Activated CD4-positive, alpha-beta T cell treated with anti-CD3 and anti-CD28 coated beads, Interleukin-10, Interleukin-2, amounts not matched to agents 100 ng/mL and 50 ng/mL, durations not matched to agents 16 hours and 8 hours (primary cell): ENCODE measurements at regions not wholly inside any gene's neighbourhood (a gene's known extent, or its start where the extent isn't known, plus 50 kb on each side); places are given as distances from the start of the nearest gene placed in this dataset.

Experiments used
- DNase-seq: peaks from one replicate; pipeline ENCODE4 v3.0.0-alpha.2; 2020

DNA sequence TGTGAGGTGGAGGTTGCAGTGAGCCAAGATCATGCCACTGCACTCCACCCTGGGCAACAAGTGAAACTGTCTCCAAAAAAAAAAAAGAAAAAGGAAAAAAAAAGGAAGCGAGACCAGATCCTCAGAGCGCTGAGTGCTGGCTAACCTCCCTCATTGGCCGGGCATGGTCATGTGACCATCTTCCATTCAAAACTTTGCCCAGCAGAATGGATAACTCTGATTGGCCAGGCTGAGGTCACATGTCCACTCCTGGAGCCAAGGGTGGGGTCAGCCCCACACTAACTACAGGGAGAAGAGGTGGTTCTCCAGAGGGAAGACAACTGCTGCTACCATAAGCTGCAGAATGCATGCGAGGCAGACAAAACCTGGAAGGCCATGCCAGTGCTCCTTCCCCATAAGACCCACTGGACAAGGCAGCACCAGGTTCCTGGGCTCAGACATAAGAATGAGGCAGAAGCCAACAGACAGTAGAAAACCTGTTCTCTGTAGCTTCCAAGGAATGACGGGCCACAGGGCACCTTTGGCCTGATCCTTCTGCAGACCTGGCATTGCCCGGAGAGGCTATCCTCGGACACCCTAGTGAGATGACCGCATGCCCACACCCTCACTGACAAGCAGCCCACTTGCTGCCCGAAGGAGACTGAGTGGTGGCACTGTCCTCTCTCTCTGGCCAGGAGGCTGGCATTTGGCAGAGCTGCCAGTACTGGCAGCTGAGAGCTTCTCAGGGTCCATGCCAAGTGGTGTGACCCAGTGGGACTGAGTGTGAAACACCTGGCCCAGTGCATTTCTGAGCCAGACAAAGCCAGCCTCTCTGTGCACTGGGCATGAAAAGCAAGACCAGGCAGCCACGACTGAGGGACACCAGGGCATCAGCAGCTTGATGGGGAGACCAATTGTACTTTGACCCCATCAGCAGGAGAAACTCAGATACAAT, 311.9 kb upstream of the SULF2 start:
- no peak for DNase-seq

DNA sequence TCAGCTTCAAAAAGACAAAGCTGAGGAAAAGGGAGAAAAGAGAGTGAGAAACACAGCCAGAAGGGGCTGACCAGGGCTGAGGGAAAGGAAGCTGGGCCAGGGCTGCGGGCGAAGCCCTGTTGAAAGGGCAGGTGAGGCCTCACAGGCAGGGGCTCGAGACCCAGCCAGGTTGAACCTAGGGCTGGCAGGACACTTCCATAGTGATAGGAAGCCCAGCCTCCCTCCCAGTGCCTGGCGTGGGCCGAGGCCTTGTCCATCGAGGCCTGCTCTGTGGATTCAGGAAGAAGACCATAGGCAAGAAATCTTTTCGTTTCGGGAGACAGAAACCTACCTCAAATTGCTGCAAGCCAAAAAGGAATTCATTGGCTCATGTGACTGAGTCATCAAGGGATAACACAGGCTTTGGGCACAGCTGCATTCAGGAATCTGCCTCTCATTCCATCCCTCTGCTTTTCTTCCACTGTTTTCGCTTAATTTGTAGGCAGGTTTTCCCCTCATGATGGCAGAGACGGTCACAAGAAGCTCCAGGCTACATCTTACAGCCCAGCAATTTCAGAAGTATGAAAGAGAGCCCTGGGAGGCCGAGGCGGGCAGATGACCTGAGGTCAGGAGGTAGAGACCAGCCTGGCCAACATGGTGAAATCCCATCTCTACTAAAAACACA, 311.1 kb upstream of the SULF2 start:
- DNase-seq: no peak

DNA sequence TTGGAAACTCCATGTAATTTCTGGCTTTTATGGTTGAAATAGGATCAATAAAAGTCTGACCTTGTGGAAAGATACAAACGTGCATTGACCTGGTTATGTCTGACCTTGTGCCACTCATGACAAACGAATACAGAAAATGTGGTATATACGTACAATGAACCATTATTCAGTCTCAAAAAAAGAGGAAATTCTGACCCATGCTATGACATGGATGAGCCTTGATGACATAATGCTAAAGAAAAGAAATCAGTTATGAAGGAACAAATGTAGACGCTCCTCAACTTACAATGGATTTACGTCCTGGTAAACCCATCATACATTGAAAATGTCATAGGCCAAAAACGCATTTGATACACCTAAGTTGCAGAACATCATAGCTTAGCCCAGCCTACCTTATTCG, 309.7 kb upstream of the SULF2 start:
- no peak for DNase-seq

DNA sequence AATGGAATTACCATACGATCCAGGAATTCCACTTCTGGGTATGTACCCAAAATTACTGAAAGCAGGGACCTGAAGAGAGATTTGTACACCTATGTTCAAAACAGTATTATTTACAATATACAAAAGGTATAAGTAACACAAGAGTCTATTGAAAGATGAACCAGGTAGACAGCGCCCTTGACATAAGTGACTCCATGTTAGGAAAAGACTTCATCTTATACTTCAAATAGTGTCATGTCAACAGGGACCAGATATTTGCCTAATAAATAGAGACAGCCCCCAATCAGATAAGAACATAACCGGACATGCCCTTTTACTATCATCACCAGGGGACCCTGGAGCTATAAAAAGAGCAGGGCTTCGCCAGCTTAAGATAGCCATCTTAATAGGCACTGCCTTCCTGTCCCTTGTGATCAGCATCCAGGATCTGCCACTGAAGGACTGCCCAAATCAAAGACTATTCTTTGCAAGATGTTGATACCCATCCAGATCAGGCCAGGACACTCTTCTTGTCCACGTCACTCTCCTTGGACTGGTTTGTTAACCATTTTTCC, 309.0 kb upstream of the SULF2 start:
- DNase-seq: no peak

DNA sequence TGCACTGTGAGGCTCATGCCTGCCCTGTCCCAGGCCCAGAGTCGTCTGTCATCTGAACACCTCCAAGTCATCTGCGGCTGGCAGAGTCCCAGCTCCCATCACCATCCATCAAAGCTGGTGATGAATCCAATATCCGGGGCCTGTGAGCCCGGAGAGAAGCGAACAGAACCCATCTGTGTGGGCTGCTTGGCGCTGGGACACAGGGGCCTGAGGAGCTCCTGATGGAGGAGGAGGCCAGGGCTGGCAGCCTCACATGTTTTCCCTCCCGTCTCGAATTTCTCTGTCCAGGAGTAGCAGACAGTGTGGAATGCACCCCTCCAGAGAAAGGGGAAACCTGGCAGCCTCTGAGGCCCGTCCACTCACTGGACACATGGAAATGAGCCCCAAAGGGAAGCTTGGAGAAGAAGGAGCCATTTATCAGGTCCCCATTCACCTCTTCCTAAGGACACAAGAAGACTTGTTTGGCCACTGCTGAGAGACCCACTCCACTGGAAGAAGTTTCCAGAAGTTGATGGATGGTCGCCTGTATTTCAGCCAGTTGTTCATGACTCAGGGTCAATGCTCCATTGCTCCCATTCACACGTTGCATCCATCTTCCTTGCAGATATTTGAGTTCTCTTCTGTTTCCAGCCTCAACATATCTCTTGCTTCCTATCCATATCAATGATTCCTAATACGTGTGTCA, 307.5 kb upstream of the SULF2 start:
- DNase-seq: no peak

DNA sequence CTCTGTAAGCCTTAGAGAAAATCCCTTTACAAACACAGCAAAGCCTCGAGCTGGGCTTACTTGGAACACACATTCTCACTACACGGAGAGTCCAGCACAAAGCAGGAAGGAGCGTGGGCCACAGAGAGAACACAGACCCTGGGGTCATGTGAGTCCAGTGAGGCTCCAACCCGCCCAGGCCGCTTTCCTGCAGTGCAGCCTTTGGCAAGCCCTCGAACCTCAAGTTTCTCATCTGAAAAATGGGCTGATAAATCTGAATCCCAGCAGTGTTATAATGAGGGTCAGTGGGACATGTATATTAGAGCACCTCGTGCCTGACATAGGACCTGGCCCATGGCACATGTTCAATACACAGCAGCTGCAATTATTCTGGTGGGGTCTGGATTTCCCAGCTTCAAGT, 305.5 kb upstream of the SULF2 start:
- DNase-seq: no peak

DNA sequence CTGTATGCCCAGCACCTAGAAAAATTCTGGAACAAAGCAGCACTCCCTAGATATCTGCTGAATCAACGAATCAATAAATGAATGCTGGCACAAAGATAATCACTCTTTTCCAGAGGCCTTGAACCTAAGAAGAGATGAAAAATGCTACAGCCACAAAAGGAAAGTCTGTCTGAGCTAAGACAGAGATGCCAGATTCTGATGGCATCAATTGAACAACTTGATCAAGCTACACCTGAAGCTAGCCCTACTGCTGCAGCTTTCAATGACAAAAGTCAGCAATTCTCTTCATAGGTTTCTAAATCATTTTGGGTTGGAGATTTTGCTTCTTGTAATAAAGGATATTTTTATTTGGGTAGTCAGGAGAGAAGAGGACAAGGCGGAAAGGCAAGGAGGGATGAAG, 305.0 kb upstream of the SULF2 start:
- DNase-seq: no peak

DNA sequence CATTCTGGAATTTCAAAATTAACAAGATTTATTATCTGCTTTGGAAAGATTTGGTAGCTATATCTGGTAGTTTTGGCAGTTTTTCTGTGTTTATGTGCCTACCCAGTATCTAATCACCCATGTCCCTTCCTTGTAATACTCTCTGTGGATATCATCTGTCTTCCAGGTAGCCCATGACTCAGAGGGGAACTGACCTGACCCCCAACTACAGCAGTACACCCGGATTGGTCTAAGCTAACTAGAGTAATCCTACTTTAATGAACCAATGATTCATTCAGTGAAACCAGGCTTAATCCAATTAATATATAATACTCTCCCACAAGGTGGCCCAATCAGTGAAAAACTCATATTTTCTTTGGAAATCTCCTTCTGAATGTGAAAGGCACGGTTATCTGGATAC, 295.3 kb upstream of the SULF2 start:
- DNase-seq: no peak

DNA sequence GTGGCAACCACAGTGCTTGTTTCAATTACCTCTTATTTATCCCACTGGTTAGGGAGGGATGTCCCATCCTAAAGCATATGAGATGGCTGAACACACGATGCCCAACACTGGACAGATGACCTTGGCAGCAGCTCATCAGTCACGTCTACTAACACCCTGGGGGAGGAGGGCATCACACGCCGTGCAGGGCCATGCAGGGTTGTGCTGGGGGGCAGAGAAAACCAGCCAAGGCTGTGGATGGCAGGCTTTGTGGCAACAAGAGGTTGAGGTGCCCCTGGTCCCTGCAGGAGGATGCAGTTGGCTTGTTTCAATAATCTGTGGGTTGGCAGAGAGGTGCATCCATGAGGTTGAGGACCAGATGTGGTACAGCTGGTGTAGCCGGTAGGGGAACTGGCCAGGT, 293.7 kb upstream of the SULF2 start:
- DNase-seq: no peak

DNA sequence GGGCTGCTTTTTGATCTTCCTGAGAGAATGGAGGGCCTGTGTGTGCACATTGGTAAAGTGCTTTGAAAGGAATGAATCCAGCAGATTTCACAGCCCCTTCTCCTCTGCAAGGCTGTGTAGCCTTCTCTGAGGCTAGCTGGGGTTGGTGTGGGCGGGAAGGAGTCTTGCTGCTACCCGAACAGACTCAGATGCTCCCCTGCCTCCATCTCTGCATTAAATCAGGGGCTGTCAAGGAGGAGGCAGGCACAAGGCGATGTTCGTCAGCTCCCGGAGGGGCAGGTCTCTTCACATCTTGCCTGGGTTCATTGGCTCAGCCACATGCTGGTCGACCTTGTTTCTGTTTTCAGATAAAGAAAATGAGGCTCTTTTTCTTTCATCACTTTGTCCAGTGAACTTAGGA, 291.5 kb upstream of the SULF2 start:
- DNase-seq: no peak

DNA sequence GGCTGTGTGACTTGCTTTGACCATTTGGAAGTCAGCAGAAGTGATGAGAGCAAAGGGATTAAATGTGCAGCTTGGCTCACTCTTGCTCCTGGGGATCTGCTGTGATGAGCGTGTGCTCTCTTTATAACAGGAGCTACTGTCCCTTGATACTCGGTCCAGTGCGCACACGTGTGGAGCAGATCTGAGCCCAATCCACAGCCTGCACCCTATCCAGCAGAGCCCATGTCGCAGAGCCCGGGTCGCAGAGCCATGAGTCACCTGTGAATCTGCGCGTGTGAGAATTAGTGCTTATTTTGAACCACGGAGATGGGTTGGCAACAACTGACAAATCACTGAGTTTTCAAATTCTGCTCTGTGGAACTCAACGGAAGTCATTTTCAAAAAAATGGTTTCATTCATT, 291.0 kb upstream of the SULF2 start:
- no peak for DNase-seq

DNA sequence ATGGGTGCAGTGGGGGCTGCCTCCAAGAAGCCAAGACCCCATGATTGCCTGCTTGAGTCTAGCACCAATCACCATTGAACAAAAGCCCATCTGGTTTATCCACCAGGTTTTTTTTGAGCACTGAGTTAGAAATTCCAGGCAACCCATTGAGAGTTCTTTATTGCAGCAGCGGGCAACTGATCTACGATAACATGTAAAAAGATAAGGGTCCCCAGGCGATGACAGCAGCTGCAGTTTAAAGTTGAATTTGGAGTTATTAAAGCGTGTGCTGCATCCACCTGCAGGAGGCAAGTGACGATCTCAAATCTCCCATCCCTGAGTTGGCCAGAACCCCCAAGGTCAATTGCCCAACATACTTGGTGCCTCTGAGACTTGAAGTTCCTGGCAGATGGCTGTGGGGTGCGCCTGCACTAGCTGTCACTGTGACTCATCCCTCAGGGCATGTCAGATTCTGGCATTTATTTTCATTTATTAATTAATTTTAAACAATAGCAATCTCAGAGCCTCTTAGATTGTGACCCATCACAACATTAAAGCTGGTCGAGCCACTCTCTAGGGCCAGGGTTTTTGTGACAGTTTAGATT, 290.4 kb upstream of the SULF2 start:
- no peak for DNase-seq

DNA sequence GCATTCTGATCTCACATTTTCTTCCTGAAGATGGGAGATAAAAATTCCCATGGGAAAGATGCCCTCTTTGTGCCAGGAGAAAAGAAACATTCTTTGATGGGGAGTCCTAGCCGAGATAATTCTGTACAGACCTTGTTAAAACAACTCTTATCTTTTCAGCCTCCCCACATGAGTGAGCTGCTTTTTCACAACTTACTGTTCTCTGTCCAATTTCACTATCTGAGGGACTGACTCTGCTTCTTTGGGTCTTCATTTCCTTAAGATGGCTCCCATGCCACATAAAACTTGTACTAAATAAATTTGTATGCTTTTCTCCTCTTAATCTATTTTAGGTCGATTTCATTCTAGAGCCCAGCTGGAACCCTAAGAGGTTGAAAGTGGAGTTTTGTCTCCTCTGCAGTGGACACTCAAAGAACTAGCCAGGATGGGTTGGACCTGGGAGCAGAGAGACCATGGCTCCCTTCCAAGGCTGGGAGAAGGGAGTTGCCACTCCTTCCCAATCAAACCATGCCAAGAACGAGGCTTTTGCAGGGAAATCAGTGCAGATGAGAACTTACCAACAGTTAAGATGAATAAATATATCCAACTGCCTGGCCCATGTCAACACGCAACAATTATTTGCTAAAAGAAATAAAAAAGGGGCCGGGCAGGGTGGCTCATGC, 285.8 kb upstream of the SULF2 start:
- no peak for DNase-seq

DNA sequence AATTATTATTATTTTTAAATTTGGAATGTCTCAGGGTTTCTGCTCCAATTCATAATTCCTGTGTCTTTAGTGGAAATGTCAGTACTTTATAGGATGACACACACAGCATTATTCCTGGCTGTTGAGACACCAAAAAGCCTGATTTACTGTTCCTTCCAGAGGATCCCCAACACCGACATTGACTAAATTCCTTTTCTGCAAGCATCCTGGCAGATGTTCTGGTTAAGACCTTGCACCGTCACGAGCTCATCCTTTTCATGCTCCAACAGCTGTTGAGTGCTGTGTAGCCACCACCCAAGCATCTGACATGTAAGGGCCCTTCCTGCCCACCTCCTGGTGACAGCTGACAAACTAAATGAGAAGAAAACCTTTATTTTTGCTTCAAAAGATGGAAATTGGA, 284.3 kb upstream of the SULF2 start:
- DNase-seq: no peak

DNA sequence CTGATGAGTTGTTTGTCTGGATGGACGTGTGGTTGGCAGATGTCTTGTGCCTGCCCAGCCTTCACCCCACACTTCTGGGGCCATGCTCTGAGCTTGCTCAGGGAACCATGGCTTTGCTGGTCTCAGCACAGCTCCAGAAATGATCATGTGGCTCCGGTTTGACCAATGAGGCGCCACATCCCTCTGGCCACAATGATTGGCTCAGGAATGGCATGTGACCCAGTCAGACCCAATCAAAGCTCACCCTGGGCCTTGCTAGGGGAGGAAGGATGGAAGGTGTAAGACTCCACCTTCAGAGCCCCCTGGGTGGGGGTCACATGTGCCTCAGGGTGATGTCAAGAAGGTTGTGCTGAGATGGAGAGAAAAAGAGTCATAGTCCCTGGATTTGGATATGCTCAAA, 281.6 kb upstream of the SULF2 start:
- no peak for DNase-seq

DNA sequence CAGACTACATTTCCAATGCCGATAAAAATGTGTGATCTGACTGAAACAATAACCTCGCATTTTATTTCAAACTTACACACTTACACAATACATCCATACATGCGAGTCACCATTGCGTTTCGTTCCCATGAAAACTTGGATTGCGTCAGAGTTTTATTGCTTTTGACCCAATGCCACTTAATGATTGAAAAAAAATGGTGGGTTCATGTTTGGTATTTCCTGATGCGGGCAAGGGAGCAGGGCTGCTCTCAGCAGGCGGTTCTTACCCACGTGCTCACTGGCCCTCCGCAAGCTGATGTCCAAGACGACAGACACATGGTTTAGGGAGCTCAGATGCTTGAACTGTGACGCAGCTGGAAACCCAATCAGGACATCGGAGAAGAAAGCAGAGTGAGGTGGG, 281.0 kb upstream of the SULF2 start:
- DNase-seq: no peak

DNA sequence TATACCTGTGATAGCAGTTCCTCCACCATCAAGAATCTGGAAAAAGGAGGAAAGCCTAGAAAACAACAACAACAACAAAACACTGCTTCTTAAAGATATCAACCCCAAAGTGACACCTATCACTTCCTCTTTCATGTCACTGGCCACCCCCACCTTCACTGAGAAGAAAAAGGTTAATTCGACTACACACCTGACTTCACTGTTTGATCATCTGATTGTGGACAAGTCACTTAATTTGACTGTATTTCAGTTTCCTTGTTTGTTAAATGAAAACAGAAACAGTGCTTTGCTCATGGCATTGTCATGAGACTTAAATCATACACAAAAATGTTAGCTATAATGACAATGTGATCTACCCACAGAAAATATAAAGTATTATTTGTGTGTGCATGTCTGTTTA, 280.6 kb upstream of the SULF2 start:
- DNase-seq: no peak

DNA sequence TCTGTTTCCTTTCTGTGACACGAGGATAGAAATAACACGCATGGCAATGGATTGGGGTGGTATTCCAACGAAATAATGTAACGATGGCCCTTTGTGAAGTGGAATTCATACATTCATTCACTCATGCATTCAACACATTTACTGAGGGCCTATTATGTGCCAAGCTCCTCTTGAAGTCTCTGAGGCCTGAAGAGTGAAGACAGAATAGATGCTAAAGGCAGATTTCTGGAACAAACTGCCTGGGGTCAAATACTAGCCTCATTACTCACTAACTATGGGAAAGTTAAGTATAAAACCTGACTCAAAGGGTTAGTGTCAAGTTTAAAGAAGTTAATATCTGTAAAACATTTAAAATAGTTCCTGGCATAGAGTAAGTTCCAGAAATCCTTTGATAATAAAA, 279.6 kb upstream of the SULF2 start:
- DNase-seq: no peak

DNA sequence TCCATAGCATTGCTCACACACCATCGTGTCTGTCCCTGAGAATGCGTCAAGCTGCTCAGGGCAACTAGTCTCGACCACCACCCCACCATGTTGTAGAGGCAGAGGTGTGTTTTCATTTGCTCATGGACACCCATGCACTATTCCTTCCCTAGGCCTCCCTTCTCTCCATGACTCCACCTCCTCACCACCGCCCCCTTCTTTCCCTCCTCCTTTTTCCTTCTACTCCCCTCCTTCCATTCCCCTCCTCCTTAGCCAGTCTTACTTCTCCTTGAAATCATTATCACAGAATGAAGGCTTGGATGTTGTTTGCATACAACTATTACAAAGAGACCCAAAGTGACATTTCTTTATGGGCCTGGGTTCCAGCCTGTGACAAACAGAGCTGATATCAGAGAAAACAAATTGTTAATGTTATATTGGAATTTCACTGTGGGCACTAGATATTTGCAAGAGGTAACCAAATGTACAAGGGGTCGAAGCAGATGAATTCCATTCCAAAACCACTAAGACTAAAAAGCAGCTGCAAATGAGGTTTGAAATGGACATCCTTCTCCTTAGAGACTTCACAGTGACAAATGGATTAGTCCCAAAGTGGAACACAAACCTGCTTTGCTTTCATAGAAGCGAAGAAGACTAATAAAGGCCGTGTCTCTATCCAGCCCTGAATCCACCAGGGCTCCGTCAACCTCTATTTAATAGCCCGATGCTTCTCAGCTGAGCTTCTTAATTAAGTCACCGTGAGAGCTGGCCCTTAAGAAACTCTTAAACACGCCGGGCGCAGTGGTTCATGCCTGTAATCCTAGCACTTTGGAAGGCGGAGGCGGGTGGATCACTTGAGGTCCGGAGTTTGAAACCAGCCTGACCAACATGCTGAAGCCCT, 275.8 kb upstream of the SULF2 start:
- DNase-seq: no peak

DNA sequence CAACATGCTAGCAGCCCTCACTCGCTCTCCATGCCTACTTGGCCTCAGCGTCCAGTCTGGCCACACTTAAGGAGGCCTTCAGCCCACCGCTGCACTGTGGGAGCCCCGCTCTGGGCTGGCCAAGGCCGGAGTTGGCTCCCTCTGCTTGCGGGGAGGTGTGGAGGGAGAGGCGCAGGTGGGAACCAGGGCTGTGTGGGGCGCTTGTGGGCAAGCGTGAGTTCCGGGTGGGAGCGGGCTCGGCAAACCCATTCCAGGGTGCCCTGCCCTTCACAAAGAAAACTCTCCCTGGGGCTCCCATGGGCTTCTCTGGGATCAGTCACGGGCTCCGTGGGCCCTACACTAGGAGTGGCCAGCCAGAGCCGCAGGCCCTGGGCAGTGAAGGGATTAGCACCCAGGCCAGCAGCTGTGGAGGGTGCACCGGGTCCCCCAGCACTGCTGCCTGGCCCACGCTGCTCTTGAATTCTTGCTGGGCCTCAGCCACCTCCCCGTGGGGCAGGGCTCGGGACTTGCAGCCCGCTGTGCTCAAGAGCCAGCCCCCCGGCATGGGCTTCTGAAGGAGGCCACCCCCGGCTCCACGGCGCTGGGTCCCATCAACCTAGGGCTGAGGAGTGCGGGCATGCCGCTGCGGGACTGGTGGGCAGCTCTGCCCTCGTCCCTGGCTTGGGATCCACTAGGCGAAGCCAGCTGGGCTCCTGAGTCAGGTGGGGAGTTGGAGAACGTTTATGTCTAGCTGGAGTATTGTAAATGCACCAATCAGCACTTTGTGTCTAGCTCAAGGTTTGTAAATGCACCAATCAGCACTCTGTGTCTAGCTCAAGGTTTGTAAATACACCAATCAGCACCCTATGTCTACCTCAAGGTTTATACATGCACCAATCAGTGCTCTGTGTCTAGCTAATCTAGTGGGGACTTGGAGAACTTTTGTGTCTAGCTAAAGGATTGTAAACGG, 273.6 kb upstream of the SULF2 start:
- DNase-seq: no peak
